ENCODE measurements at regions not wholly inside any gene's neighbourhood (a gene's known extent, or its start where the extent isn't known, plus 50 kb on each side); places are given as distances from the start of the nearest gene placed in this dataset.
"Not testable (repeated sequence)": the region's sequence is repeated elsewhere in the genome, so short reads cannot be mapped to it uniquely, and the experiment has no call there.

DNA sequence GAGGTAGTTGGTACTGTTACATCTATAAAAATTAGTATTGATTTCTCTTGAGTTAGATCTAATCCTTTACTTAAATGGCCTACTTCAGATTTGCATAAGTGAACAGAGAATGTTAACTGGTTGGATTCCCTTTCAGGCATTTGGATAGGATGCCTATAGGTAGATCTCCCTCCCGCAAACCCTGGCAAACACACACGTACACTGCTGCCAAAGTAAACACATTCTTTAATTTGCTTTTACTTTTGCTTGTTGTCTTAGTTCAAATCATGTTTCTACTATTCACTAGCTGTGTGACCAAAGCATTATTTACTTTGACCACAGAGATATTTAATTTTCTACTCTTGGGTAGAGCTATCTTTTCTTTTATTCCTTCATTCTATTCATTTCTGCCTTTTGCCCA lies 936.1 kb upstream of the FBXO33 start:
- TF ChIP-seq, protein P1, sequence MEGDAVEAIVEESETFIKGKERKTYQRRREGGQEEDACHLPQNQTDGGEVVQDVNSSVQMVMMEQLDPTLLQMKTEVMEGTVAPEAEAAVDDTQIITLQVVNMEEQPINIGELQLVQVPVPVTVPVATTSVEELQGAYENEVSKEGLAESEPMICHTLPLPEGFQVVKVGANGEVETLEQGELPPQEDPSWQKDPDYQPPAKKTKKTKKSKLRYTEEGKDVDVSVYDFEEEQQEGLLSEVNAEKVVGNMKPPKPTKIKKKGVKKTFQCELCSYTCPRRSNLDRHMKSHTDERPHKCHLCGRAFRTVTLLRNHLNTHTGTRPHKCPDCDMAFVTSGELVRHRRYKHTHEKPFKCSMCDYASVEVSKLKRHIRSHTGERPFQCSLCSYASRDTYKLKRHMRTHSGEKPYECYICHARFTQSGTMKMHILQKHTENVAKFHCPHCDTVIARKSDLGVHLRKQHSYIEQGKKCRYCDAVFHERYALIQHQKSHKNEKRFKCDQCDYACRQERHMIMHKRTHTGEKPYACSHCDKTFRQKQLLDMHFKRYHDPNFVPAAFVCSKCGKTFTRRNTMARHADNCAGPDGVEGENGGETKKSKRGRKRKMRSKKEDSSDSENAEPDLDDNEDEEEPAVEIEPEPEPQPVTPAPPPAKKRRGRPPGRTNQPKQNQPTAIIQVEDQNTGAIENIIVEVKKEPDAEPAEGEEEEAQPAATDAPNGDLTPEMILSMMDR (IDR thresholded peaks at IDR 0.05; ENCODE audit: borderline replicate concordance, control extremely low read depth, extremely low read depth, insufficient read depth, missing control alignments) = no peak
- no peak for DNase-seq (ENCODE audit: low spot score)
- in situ Hi-C loops (cut with MboI; ENCODE audit: low sequenced_read_pairs, unreplicated experiment) = no loop called here

DNA sequence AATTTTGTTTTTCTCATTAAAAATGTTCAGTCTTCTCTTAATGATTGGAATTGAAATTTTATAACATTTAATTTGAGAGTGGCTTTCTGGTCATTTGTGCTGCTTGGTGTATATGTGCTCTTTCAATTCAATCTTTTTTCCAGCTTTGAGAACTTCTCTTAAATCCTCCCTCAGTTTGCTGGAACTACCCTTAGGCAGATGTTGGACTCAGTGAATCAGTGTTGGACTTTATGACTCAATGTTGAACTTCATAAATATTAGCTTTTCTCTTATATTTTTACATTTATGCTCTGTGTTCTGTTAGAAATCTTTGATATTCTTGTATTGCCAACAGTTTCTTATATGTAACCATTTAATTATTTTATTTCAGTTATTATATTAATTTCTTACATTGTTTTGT lies 935.5 kb upstream of the FBXO33 start:
- TF ChIP-seq, protein P1 (IDR thresholded peaks at IDR 0.05; ENCODE audit: borderline replicate concordance, control extremely low read depth, extremely low read depth, insufficient read depth, missing control alignments) = no peak
- DNase-seq (ENCODE audit: low spot score) = no peak
- in situ Hi-C loops (cut with MboI; ENCODE audit: low sequenced_read_pairs, unreplicated experiment) = no loop called here

DNA sequence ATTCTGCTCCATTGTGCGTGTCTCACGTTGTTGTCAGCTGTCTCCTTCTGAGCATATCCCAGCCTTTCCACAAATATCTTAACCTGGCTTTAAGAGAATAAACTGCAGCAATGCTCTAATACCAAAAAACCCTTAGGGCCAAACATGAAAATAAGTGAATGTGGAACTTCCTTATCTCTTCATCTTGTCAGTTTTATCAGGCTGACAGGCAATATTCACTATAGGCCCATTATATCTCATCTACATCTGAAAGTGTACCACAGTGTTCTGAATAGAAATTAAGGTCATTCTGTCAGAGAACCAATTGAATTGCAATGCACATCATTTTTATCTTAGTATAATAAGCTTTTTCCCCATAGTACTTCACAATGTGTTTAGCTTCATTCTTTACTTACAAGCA lies 933.1 kb upstream of the FBXO33 start:
- TF ChIP-seq, protein P1 (IDR thresholded peaks at IDR 0.05; ENCODE audit: borderline replicate concordance, control extremely low read depth, extremely low read depth, insufficient read depth, missing control alignments) = no peak
- no peak for DNase-seq (ENCODE audit: low spot score)
- in situ Hi-C loops (cut with MboI; ENCODE audit: low sequenced_read_pairs, unreplicated experiment) = no loop called here

DNA sequence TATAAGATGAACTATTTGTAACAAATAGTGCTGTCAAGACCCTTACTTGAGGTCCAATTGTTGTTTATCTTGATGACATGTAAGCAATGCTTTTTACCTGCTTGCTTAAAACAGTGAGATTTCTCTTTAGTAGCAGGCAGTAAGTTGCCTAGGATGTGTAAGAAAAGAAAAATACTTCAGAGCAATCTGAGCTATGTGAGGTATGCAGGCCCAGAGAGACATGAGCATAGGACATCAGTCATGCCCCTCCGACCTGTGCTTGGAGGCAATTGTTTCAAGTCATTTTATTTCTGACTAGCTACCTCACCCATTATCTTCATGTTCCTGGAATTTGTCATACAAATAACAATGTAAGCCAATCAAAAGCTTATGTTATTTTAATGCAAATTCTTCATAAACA lies 930.6 kb upstream of the FBXO33 start:
- in situ Hi-C loops (cut with MboI; ENCODE audit: low sequenced_read_pairs, unreplicated experiment) = no loop called here
- no peak for DNase-seq (ENCODE audit: low spot score)
- TF ChIP-seq, protein P1 (IDR thresholded peaks at IDR 0.05; ENCODE audit: borderline replicate concordance, control extremely low read depth, extremely low read depth, insufficient read depth, missing control alignments) = no peak

DNA sequence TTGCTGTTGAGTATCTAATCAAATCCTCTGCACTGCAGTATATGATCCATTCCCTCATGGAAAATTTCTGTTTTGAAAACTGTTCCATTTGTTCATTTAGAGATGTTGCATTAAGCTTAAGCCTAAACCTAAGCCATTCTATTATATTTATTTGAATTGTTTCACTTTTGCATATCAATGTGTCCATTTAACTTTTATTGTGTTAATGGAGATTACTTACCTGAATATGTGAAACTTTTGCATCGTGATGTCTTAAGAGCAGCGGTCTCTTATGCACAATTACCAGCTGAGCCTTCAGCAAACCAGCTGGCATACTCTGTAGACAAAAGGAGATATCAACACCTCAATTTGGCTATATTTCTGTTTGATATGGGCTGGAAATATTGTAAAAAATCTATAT lies 922.5 kb upstream of the FBXO33 start:
- no peak for DNase-seq (ENCODE audit: low spot score)
- TF ChIP-seq, protein P1 (IDR thresholded peaks at IDR 0.05; ENCODE audit: borderline replicate concordance, control extremely low read depth, extremely low read depth, insufficient read depth, missing control alignments) = no peak
- in situ Hi-C loops (cut with MboI; ENCODE audit: low sequenced_read_pairs, unreplicated experiment) = no loop called here

DNA sequence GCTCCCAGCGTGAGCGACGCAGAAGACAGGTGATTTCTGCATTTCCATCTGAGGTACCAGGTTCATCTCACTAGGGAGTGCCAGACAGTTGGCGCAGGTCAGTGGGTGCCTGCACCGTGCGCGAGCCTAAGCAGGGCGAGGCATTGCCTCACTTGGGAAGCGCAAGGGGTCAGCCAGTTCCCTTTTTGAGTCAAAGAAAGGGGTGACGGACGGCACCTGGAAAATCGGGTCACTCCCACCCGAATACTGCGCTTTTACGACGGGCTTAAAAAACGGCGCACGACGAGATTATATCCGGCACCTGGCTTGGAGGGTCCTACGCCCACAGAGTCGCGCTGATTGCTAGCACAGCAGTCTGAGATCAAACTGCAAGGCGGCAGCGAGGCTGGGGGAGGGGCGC lies 915.9 kb upstream of the FBXO33 start:
- in situ Hi-C loops (cut with MboI; ENCODE audit: low sequenced_read_pairs, unreplicated experiment) = not testable (repeated sequence)

DNA sequence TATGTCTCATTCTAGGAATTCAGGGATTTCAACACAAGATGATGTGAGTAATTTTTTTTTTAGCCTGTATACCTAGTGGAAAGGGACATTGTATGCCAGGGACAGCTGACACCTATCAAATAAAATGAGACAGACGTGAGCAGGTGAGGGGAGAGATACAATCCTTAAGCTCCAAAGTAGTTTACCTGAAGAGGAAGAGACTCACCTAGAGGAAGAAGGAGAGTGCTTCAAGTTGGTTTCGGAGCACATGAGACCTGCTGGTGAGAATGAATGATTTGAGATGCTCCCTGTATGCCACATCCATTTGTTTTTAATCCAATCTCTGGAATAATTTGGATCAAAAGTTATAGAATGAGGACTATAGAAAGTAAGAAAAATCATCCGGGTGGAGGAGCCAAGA lies 915.4 kb upstream of the FBXO33 start:
- in situ Hi-C loops (cut with MboI; ENCODE audit: low sequenced_read_pairs, unreplicated experiment) = no loop called here
- DNase-seq (ENCODE audit: low spot score) = peak; percentile 3
- TF ChIP-seq, protein P1 (IDR thresholded peaks at IDR 0.05; ENCODE audit: borderline replicate concordance, control extremely low read depth, extremely low read depth, insufficient read depth, missing control alignments) = no peak

More for the DNA sequence above, 915.9 kb upstream of the FBXO33 start:
- DNase-seq (ENCODE audit: low spot score) = not testable (repeated sequence)

Data from GM13976 (cell line).